Right lobe of liver (tissue), 6 donors: ENCODE measurements at regions not wholly inside any gene's neighbourhood (a gene's known extent, or its start where the extent isn't known, plus 50 kb on each side); places are given as distances from the start of the nearest gene placed in this dataset.

Experiments used
- ATAC-seq, 4 donors: fragments of 200-7000 bp; cut with Tn5 transposase; one replicate each; pipeline ENCODE4 v1.9.1; 2020; ENCODE audit warnings: mild to moderate bottlenecking in 4 of 4, moderate library complexity in 4 of 4
- DNase-seq, 3 donors: peaks; one replicate each; pipeline ENCODE4 v3.0.0-alpha.2; 2020
- H3K27ac ChIP-seq, 3 donors: fragments of 200-600 bp; one replicate each; pipeline ENCODE4 v1.8.0; 2022
- H3K27me3 ChIP-seq, 2 donors: fragments of 200-600 bp; one replicate each; pipeline ENCODE4 v1.8.0; 2022
- H3K36me3 ChIP-seq, 4 donors: fragments of 200-600 bp; sonication (generic) in 1 of 4; one replicate each; pipeline versions ENCODE4 v1.5.1 to v1.8.0; 2017 to 2022; ENCODE audit warnings: control low read depth in 1 of 4
- H3K4me1 ChIP-seq, 4 donors: fragments of 200-600 bp; sonication (generic) in 1 of 4; one replicate each; pipeline versions ENCODE4 v1.5.1 to v1.8.0; 2017 to 2022; ENCODE audit warnings: control low read depth in 1 of 4
- H3K4me3 ChIP-seq, 3 donors: fragments of 200-600 bp; one replicate each; pipeline ENCODE4 v1.8.0; 2022
- H3K9me3 ChIP-seq, 4 donors: fragments of 200-600 bp; sonication (generic) in 1 of 4; one replicate each; pipeline versions ENCODE4 v1.5.1 to v1.8.0; 2017 to 2022; ENCODE audit warnings: control low read depth in 1 of 4
- CTCF ChIP-seq, 4 donors: fragments of 200-600 bp in 3 of 4; fragments of 450-650 bp in 1 of 4; IDR thresholded peaks; one replicate each; pipeline versions ENCODE4 v1.5.1 to v1.8.0; 2016 to 2022; ENCODE audit warnings: antibody characterized with exemption in 4 of 4, mild to moderate bottlenecking in 2 of 4
- POLR2A ChIP-seq: fragments of 450-650 bp; IDR thresholded peaks from one replicate; pipeline ENCODE4 v1.6.1; 2017; ENCODE audit warnings: antibody characterized with exemption, mild to moderate bottlenecking
- WGBS: methylation state at CpG from one replicate; pipeline ENCODE4 v1.1.6; 2018; ENCODE audit warnings: low coverage, low lambda C conversion rate; ENCODE audit not compliant: insufficient coverage; ENCODE audit errors: missing lambda C conversion rate; 5-methylcytosine and 5-hydroxymethylcytosine counted together
- intact Hi-C, 2 donors: fragments of 100-400 bp; cut with DNase I; formaldehyde crosslinking; loops; one replicate each; pipeline versions ENCODE4 v1.11.2 to v1.14.1; 2022
- donor health status: DM: no; HTN: yes; CAD: no.
- donor health status: DM: no; HTN: no; CAD: no.
- donor health status: DM: no; HTN: no; CAD: no.
- donor health status: DM: no; HTN: yes; CAD: no.
- donor health status: DM: no; HTN: yes; CAD: no.

- DNase-seq (peak in 1 of 3 donors; percentile 35), ATAC-seq (no peak)
- Histone ChIP-seq H3K4me1 (no peaks in the 10 kb centered on the region), H3K27ac (no peak overlapping the region), H3K36me3 (no peaks in the 10 kb centered on the region), H3K4me3 (no peak overlapping the region), H3K27me3 (no peaks in the 10 kb centered on the region), H3K9me3 (no peaks in the 10 kb centered on the region)
- intact Hi-C loops, result no loop called here
- TF ChIP-seq POLR2A (no peak), CTCF (IDR thresholded peaks at IDR 0.05) (no peak)
- 38% methylated on average over 17 of the region's 22 CpGs for WGBS
Observed at GRCh38 chr10:131651674-131652437, 249.0 kb upstream of the PPP2R2D start.

DNA sequence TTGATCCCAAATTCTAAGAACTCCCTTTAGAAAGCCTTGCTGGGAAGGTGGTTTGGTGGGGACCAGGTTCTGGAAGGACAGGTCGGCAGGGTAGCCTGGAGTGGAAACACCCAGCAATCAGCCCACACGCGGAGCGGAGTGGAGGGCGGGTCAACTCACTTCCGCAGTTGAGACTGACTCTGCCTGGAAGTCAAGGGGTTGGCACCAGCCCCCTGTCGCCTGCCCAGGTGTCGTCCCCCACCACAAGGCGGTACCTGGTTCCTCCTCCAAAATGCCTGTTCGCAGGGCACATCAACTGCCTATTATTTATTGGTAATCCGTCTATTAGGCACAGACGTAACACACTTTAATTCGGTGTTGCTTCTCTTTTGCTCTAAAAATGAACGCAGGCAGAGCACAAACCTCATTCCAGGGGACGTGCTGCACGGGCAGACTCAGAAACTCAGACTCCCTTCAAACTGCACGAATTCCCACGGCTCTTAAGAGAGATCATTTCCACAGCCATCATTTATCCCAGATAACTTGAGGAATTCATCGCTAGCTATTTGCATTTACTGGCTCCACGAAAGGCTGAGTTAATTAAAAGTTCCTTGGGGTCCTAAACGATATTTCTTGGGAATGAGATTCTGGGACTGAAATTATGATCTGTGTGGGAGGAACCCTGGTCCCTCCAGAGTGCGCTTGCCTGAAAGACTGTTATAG lies 248.2 kb upstream of the PPP2R2D start:
- no peak overlapping the region for H3K27ac ChIP-seq
- WGBS, result 69% methylated on average over 13 of the region's 22 CpGs
- no peaks in the 10 kb centered on the region for H3K9me3 ChIP-seq
- no peak overlapping the region for H3K4me3 ChIP-seq
- intact Hi-C loops, result no loop called here
- ATAC-seq (no peak), DNase-seq (peak in 1 of 3 donors; percentile 33)
- H3K27me3 ChIP-seq, result no peaks in the 10 kb centered on the region
- H3K36me3 ChIP-seq, result no peaks in the 10 kb centered on the region
- no peak for TF ChIP-seq CTCF (IDR thresholded peaks at IDR 0.05)
- no peak for TF ChIP-seq POLR2A
- H3K4me1 ChIP-seq, result no peaks in the 10 kb centered on the region

DNA sequence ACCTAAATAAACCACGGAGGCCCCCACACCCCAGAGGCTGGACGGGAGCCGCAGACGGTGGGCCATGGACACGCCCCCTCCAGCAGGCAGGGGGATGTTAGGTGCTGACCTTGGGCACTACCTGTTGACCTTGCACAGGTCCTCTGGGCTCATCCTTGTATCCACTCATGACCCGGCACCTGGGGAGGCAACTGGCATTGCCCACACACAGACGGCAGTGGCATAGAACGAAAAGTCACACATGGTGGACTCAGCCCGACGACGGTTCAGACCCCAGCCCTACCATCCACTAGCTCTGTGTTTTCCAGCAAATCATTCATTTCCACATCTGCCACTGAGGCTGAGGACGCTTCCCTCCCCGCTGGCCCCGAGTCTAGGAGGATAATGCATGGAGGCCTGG lies 247.7 kb upstream of the PPP2R2D start:
- intact Hi-C loops, result no loop called here
- no CpG with 5 or more reads among the region's 14 CpGs for WGBS

More for the DNA sequence above, 247.7 kb upstream of the PPP2R2D start:
- DNase-seq (peak in 1 of 3 donors; percentile 35), ATAC-seq (no peak)
- Histone ChIP-seq H3K4me1 (no peaks in the 10 kb centered on the region), H3K4me3 (no peak overlapping the region), H3K27ac (no peak overlapping the region), H3K36me3 (no peaks in the 10 kb centered on the region), H3K27me3 (no peaks in the 10 kb centered on the region), H3K9me3 (no peaks in the 10 kb centered on the region)
- TF ChIP-seq CTCF (IDR thresholded peaks at IDR 0.05), result no peak
- TF ChIP-seq POLR2A, result no peak
